Osteoblast (primary cell): ENCODE measurements at regions not wholly inside any gene's neighbourhood (a gene's known extent, or its start where the extent isn't known, plus 50 kb on each side); places are given as distances from the start of the nearest gene placed in this dataset.
A peak's percentile ranks its signal among the peaks of the same experiment; 100 is the strongest.

ENCODE experiments used
- DNase-seq: peaks from one replicate; pipeline ENCODE4 v3.0.0; 2011; ENCODE audit warnings: low spot score, mixed read lengths; ENCODE audit not compliant: insufficient read length; ENCODE audit errors: missing footprints
- H2AFZ ChIP-seq: 2 replicates; pipeline ENCODE4 v1.6.0; 2011; ENCODE audit warnings: mild to moderate bottlenecking, low read length
- H3K27ac ChIP-seq: 2 replicates; pipeline ENCODE4 v1.5.1; 2011; ENCODE audit warnings: mild to moderate bottlenecking, low read depth, low read length, moderate library complexity
- H3K27me3 ChIP-seq: 2 replicates; pipeline ENCODE4 v1.6.0; 2012; ENCODE audit warnings: mild to moderate bottlenecking, control low read depth, inconsistent platforms, low read length, moderate library complexity; ENCODE audit not compliant: insufficient read depth
- H3K36me3 ChIP-seq: 2 replicates; pipeline ENCODE4 v1.5.1; 2011; ENCODE audit warnings: mild to moderate bottlenecking, low read length, control low read depth, moderate library complexity; ENCODE audit not compliant: insufficient read depth
- H3K4me1 ChIP-seq: 2 replicates; pipeline ENCODE4 v1.5.1; 2011; ENCODE audit warnings: mild to moderate bottlenecking, low read length, control low read depth, moderate library complexity; ENCODE audit not compliant: insufficient read depth
- H3K4me2 ChIP-seq: 2 replicates; pipeline ENCODE4 v1.6.0; 2011; ENCODE audit warnings: mild to moderate bottlenecking, low read length; ENCODE audit not compliant: insufficient read depth
- H3K4me3 ChIP-seq: fragments of 200-600 bp; sonication (generic); 3 replicates; pipeline ENCODE4 v1.5.1; 2012; ENCODE audit warnings: mild to moderate bottlenecking, low read length, inconsistent platforms; ENCODE audit not compliant: insufficient read depth
- H3K79me2 ChIP-seq: 2 replicates; pipeline ENCODE4 v1.6.0; 2012; ENCODE audit warnings: mild to moderate bottlenecking, low read length, control low read depth, inconsistent platforms; ENCODE audit not compliant: insufficient read depth
- H3K9me3 ChIP-seq: 2 replicates; pipeline ENCODE4 v1.5.1; 2011; ENCODE audit warnings: low read depth, low read length, control low read depth
- H4K20me1 ChIP-seq: 2 replicates; pipeline ENCODE4 v1.6.0; 2012; ENCODE audit warnings: mild to moderate bottlenecking, low read length, control low read depth; ENCODE audit not compliant: insufficient read depth
- CTCF ChIP-seq: IDR thresholded peaks from 2 replicates; pipeline ENCODE4 v1.5.1; 2011; ENCODE audit warnings: mild to moderate bottlenecking, low read depth, low read length, moderate library complexity; ENCODE audit errors: extremely low read depth

- no peak overlapping the region for H3K4me3 ChIP-seq
- no peak for TF ChIP-seq CTCF
These were observed 220.4 kb upstream of the MDFIC2 start for GRCh38 chr3:70532806-70533205.

GRCh38 chr3:70531838-70532489, 219.5 kb upstream of the MDFIC2 start:
- no peak overlapping the region for H2AFZ ChIP-seq
- TF ChIP-seq CTCF: no peak
- H3K36me3 ChIP-seq: no peaks in the 10 kb centered on the region
- H3K27ac ChIP-seq: no peak overlapping the region
- H3K79me2 ChIP-seq: no peaks in the 10 kb centered on the region
- no peak overlapping the region for H3K4me3 ChIP-seq
- no peaks in the 10 kb centered on the region for H4K20me1 ChIP-seq
- H3K4me1 ChIP-seq: no peaks in the 10 kb centered on the region
- no peak overlapping the region for H3K4me2 ChIP-seq
- peak; percentile 26 for DNase-seq
- H3K27me3 ChIP-seq: peaks cover 12% of the 10 kb centered on the region
- H3K9me3 ChIP-seq: no peaks in the 10 kb centered on the region

More at GRCh38 chr3:70532806-70533205, 220.4 kb upstream of the MDFIC2 start:
- Histone ChIP-seq H4K20me1 (no peaks in the 10 kb centered on the region), H3K79me2 (no peaks in the 10 kb centered on the region), H3K4me2 (no peak overlapping the region), H3K4me1 (no peaks in the 10 kb centered on the region), H3K36me3 (no peaks in the 10 kb centered on the region), H3K9me3 (no peaks in the 10 kb centered on the region), H3K27ac (no peak overlapping the region), H3K27me3 (peaks cover 12% of the 10 kb centered on the region), H2AFZ (no peak overlapping the region)
- no peak for DNase-seq

- Histone ChIP-seq H3K79me2 (no peaks in the 10 kb centered on the region), H3K4me3 (no peak overlapping the region), H3K36me3 (no peaks in the 10 kb centered on the region), H3K9me3 (no peaks in the 10 kb centered on the region), H2AFZ (no peak overlapping the region), H3K27me3 (peaks cover 8% of the 10 kb centered on the region), H3K4me2 (no peak overlapping the region), H3K27ac (no peak overlapping the region), H3K4me1 (no peaks in the 10 kb centered on the region), H4K20me1 (no peaks in the 10 kb centered on the region)
- no peak for DNase-seq
- TF ChIP-seq CTCF: peak; percentile 67
These were observed 218.7 kb upstream of the MDFIC2 start for GRCh38 chr3:70531063-70531657.

- Histone ChIP-seq H2AFZ (no peak overlapping the region), H3K79me2 (no peaks in the 10 kb centered on the region), H3K27me3 (peaks cover 7% of the 10 kb centered on the region), H3K4me1 (no peaks in the 10 kb centered on the region), H3K4me3 (no peak overlapping the region), H3K27ac (no peak overlapping the region), H3K36me3 (no peaks in the 10 kb centered on the region), H3K9me3 (no peaks in the 10 kb centered on the region), H4K20me1 (no peaks in the 10 kb centered on the region), H3K4me2 (no peak overlapping the region)
- TF ChIP-seq CTCF: no peak
- no peak for DNase-seq
These were observed 218.2 kb upstream of the MDFIC2 start for GRCh38 chr3:70530626-70531025.
